Tibial artery (tissue), 4 donors: ENCODE measurements at regions not wholly inside any gene's neighbourhood (a gene's known extent, or its start where the extent isn't known, plus 50 kb on each side); places are given as distances from the start of the nearest gene placed in this dataset.
"Not testable (repeated sequence)": the region's sequence is repeated elsewhere in the genome, so short reads cannot be mapped to it uniquely, and the experiment has no call there.

ENCODE experiments used
- DNase-seq, 2 donors: peaks; one replicate each; pipeline ENCODE4 v3.0.0-alpha.2; 2019
- H3K27ac ChIP-seq, 2 donors: fragments of 200-600 bp; sonication (generic) in 1 of 2; 1 replicate in 1 of 2; 2 replicates in 1 of 2; pipeline ENCODE4 v1.5.1; 2018 to 2019; ENCODE audit warnings: mild to moderate bottlenecking in 1 of 2
- H3K27me3 ChIP-seq, 2 donors: fragments of 200-600 bp; sonication (generic) in 1 of 2; one replicate each; pipeline versions ENCODE4 v1.5.1 to v1.6.0; 2016 to 2019
- H3K36me3 ChIP-seq, 3 donors: fragments of 200-600 bp; sonication (generic) in 2 of 3; one replicate each; pipeline ENCODE4 v1.5.1; 2016 to 2019; ENCODE audit warnings: mild to moderate bottlenecking in 2 of 3
- H3K4me1 ChIP-seq, 4 donors: fragments of 200-600 bp; sonication (generic) in 2 of 4; 1 replicate in 3 of 4; 2 replicates in 1 of 4; pipeline ENCODE4 v1.5.1; 2016 to 2019
- H3K4me3 ChIP-seq, 2 donors: fragments of 200-600 bp; sonication (generic) in 1 of 2; 1 replicate in 1 of 2; 2 replicates in 1 of 2; pipeline ENCODE4 v1.5.1; 2018 to 2019; ENCODE audit warnings: mild to moderate bottlenecking in 2 of 2
- H3K9me3 ChIP-seq, 3 donors: fragments of 200-600 bp; sonication (generic) in 1 of 3; one replicate each; pipeline ENCODE4 v1.5.1; 2016 to 2019
- intact Hi-C: fragments of 100-400 bp; cut with DNase I; formaldehyde crosslinking; loops from one replicate; pipeline ENCODE4 v1.15.0; 2023; ENCODE audit warnings: low total_unique reads
- TF ChIP-seq, protein P1 (sequence below), 2 experiments: fragments of 200-600 bp in 1 of 2; fragments of 450-650 bp in 1 of 2; IDR thresholded peaks; one replicate each; pipeline ENCODE4 v1.5.1; 2017 to 2019; ENCODE audit warnings: antibody characterized with exemption in 2 of 2, mild to moderate bottlenecking in 1 of 2, moderate library complexity in 1 of 2

DNA sequence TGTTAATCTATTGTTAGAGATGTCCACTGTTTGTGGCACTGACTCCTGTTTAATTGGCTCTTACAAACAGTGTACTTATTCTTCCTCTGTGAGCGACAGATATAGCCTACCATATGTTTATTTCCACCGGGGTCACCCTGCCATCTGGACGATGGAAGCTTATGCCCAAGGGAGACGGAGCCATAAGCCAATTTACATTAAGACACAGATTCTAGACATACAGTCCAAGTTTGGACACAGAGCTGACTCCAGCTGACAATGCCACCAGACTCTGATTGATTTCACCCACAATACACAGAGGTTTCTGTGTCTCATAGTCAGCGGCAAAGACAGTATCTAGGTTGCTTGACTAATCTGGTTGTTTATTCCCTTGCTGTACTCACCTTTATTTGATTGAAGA, 198.9 kb downstream of the ENC1 start:
- no peaks in the 10 kb centered on the region for H3K4me1 ChIP-seq
- H3K27ac ChIP-seq = no peak overlapping the region
- TF ChIP-seq, protein P1, sequence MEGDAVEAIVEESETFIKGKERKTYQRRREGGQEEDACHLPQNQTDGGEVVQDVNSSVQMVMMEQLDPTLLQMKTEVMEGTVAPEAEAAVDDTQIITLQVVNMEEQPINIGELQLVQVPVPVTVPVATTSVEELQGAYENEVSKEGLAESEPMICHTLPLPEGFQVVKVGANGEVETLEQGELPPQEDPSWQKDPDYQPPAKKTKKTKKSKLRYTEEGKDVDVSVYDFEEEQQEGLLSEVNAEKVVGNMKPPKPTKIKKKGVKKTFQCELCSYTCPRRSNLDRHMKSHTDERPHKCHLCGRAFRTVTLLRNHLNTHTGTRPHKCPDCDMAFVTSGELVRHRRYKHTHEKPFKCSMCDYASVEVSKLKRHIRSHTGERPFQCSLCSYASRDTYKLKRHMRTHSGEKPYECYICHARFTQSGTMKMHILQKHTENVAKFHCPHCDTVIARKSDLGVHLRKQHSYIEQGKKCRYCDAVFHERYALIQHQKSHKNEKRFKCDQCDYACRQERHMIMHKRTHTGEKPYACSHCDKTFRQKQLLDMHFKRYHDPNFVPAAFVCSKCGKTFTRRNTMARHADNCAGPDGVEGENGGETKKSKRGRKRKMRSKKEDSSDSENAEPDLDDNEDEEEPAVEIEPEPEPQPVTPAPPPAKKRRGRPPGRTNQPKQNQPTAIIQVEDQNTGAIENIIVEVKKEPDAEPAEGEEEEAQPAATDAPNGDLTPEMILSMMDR (IDR thresholded peaks at IDR 0.05) = no peak
- no peak for DNase-seq
- H3K27me3 ChIP-seq = no peaks in the 10 kb centered on the region
- intact Hi-C loops = no loop called here
- H3K9me3 ChIP-seq = no peaks in the 10 kb centered on the region
- no peak overlapping the region for H3K4me3 ChIP-seq
- no peaks in the 10 kb centered on the region for H3K36me3 ChIP-seq

DNA sequence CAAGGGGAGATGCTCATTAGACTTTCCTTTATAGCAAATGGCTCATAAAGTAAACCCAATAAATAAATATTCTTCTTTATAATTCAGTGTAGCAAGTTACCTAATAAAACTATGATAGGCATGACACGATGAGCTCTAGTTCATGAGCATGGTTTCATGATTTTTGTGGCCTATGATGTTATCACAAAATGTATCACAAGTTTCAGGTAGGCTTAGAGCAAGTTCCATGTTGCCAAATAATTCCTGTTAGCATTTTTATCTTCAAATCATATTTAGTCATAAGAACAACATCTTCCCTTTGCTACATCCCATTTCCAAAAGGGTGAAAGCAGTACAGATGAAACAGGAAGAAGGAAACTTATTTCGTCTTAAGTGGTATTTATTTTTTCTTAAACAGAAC, 200.2 kb downstream of the ENC1 start:
- no peaks in the 10 kb centered on the region for H3K9me3 ChIP-seq
- no peak overlapping the region for H3K4me3 ChIP-seq
- intact Hi-C loops = no loop called here
- TF ChIP-seq, protein P1 (IDR thresholded peaks at IDR 0.05) = no peak
- H3K27me3 ChIP-seq = no peaks in the 10 kb centered on the region
- no peak overlapping the region for H3K27ac ChIP-seq
- DNase-seq = no peak
- no peaks in the 10 kb centered on the region for H3K4me1 ChIP-seq
- no peaks in the 10 kb centered on the region for H3K36me3 ChIP-seq

DNA sequence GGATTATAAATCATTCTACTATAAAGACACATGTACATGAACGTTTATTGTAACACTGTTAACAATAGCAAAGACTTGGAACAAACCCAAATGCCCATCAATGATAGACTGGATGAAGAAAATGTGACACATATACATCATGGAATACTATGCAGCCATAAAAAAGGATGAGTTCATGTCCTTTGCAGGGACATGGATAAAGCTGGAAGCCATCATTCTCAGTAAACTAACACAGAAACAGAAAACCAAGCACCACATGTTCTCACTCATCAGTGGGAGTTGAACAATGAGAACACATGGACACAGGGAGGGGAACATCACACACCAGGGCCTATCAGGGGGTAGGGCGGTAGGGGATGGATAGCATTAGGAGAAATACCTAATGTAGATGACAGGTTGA, 202.7 kb downstream of the ENC1 start:
- not testable (repeated sequence) for DNase-seq, H3K4me3 ChIP-seq

DNA sequence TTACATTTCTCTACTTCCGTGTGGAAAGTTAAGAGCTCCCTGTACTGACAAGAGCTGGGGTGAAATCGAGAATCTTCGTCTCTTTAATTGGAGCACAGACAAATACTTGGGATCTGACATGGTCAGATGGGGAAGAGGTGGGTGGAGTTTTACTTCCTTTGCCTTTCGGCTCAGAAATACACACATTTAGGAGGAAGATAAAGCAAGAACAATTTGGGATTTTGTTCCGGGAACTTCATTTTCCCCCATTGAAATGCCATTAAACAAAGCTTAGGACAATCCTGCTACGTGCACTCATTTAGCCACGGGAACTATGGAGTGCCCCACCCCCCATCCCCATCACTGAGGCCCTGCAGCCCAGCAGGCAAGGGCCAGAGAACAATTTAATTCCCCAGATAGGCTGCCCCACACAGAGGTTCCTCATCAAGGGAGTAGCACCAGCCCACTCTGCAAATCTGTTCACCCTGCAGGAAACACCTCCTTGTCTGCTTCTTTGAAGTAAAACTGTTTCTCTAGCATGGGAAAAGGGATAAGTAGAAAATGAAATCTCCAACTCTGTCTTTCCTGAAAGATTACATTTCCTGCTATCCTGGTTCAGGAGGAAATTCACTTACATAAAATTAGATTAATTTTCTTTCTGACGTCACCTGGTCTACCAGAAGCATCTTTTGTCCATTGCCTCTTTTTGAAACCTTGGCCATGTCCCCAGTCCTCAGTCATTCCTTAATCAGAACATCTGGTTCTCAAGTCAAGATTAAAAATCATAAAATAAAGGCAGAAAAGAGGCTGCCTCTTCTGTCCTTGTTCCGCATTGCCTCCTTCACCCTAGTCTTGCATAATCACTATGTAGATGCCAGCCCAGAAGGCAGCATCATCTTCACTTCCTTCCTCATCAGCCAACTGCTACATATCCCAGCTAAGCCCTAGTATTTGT, 206.4 kb downstream of the ENC1 start:
- peak in 1 of 2 donors; percentile 27 for DNase-seq
- Histone ChIP-seq H3K9me3 (peaks cover 0 to 5% (median 0%) of the 10 kb centered on the region in 3 donors), H3K27ac (no peak overlapping the region), H3K36me3 (no peaks in the 10 kb centered on the region), H3K27me3 (no peaks in the 10 kb centered on the region), H3K4me1 (peaks cover 0 to 4% (median 0%) of the 10 kb centered on the region in 4 donors), H3K4me3 (no peak overlapping the region)
- TF ChIP-seq, protein P1 (IDR thresholded peaks at IDR 0.05) = no peak
- intact Hi-C loops = no loop called here

More for the DNA sequence above, 202.7 kb downstream of the ENC1 start:
- H3K4me1 ChIP-seq, H3K27ac ChIP-seq, H3K27me3 ChIP-seq, H3K9me3 ChIP-seq, H3K36me3 ChIP-seq, intact Hi-C loops: not testable (repeated sequence)

DNA sequence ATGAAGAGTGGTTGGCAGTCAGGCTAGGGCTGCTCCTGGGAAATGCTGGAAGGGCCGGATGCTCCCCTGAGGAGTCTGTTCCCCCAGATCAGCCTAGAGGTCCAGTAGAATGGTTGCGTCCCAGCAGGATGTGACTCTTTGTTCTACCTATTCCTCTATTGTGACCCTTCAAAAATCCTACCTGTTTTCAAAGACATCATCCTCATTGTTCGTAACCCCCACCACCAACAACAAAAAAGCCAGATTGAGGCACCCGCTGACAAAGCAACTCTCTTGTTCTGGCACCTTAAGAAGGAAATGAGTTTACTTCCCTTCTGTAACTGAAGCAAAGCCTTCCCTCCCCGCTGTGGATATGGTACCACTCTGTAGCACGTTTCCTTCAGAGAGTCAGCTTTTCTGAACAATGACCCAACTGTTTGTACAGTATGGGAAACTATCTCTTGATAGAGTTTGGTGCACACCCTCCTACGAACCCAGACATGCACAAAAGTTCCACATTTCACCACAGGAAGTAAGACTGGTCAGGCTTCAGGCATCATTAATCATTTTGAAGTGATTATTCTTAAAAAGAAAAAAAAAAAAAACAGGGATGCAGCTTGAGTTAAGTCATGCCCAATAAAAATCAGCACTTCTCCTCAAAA, 207.2 kb downstream of the ENC1 start:
- intact Hi-C loops = no loop called here

More for the DNA sequence above, 207.2 kb downstream of the ENC1 start:
- Histone ChIP-seq H3K9me3 (peaks cover 0 to 5% (median 0%) of the 10 kb centered on the region in 3 donors), H3K4me1 (peaks cover 0 to 4% (median 0%) of the 10 kb centered on the region in 4 donors), H3K27ac (no peak overlapping the region), H3K36me3 (no peaks in the 10 kb centered on the region), H3K4me3 (no peak overlapping the region), H3K27me3 (no peaks in the 10 kb centered on the region)
- TF ChIP-seq, protein P1 (IDR thresholded peaks at IDR 0.05) = no peak
- no peak for DNase-seq
